HUES48 (cell line): ENCODE measurements at regions not wholly inside any gene's neighbourhood (a gene's known extent, or its start where the extent isn't known, plus 50 kb on each side); places are given as distances from the start of the nearest gene placed in this dataset.
"Not testable (repeated sequence)": the region's sequence is repeated elsewhere in the genome, so short reads cannot be mapped to it uniquely, and the experiment has no call there.

Experiments
- H3K27ac ChIP-seq: one replicate; pipeline ENCODE4 v1.7.0; 2013; ENCODE audit warnings: low read depth, low read length, inconsistent platforms
- H3K27me3 ChIP-seq: 2 replicates; pipeline ENCODE4 v1.6.1; 2013; ENCODE audit warnings: mild to moderate bottlenecking, low read length; ENCODE audit not compliant: control insufficient read depth, insufficient read depth
- H3K36me3 ChIP-seq: 2 replicates; pipeline ENCODE4 v1.6.1; 2013; ENCODE audit warnings: low read length; ENCODE audit not compliant: control insufficient read depth, insufficient read depth
- H3K4me1 ChIP-seq: 2 replicates; pipeline ENCODE4 v1.6.1; 2013; ENCODE audit warnings: mild to moderate bottlenecking, low read length; ENCODE audit not compliant: control insufficient read depth, insufficient read depth
- H3K4me3 ChIP-seq: 2 replicates; pipeline ENCODE4 v1.5.1; 2013; ENCODE audit warnings: mild to moderate bottlenecking, low read depth, low read length
- H3K9ac ChIP-seq: 2 replicates; pipeline ENCODE4 v1.6.1; 2013; ENCODE audit warnings: mild to moderate bottlenecking, low read depth, low read length, moderate library complexity
- H3K9me3 ChIP-seq: 2 replicates; pipeline ENCODE4 v1.6.1; 2013; ENCODE audit warnings: low read length; ENCODE audit not compliant: control insufficient read depth, insufficient read depth

DNA sequence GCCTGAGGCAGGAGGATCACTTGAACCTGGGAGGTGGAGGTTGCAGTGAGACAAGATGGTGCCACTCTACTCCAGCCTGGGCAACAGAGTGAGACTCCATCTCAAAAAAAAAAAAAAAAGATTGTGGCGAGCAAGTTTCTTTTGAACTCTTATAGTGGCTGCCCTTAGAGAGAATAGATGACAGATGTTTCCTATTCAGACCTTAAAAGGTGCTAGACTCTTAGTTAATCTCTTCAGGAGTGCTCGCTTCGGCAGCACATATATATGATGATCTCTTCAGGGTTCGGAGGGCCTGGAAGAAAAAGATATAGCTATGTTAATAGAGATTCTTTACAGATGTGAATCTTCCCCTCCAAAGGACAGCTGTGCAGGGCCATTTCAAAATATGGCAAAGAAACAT lies 73.1 kb upstream of the AMN1 start:
- no peak overlapping the region for H3K9ac ChIP-seq
- no peaks in the 10 kb centered on the region for H3K36me3 ChIP-seq
- H3K4me1 ChIP-seq = peaks cover 8% of the 10 kb centered on the region
- H3K9me3 ChIP-seq = no peaks in the 10 kb centered on the region
- H3K27me3 ChIP-seq = no peaks in the 10 kb centered on the region
- H3K27ac ChIP-seq = no peak overlapping the region
- no peak overlapping the region for H3K4me3 ChIP-seq

DNA sequence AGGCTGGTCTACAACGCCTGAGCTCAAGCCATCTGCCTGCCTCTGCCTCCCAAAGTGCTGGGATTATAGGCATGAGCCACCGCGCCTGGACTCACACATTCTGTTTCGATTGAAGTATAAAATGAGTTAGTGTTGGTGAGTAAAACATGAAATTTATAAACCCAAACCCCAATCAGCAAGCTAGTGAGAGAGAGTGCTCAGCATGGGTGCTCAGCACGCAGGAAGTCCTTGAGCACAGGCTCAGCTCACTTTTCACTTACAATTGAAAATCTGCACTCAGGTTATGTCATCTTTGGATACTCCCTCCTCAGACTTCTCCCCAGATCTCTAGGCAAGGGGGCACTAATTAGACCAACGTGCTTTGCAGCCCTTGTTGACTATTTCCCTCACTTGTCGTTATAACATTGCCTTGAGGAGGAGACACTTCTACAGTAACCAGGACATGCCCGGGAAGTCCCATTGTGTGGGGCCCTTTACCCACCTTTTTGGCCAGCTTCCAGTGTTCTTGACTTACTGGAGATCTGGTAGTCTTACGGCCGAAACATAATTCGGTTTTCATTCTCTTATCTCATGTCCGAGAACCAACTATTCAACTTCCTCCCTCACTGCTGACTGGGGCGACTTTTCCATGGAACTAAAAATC lies 68.5 kb upstream of the AMN1 start:
- H3K9ac ChIP-seq = no peak overlapping the region

DNA sequence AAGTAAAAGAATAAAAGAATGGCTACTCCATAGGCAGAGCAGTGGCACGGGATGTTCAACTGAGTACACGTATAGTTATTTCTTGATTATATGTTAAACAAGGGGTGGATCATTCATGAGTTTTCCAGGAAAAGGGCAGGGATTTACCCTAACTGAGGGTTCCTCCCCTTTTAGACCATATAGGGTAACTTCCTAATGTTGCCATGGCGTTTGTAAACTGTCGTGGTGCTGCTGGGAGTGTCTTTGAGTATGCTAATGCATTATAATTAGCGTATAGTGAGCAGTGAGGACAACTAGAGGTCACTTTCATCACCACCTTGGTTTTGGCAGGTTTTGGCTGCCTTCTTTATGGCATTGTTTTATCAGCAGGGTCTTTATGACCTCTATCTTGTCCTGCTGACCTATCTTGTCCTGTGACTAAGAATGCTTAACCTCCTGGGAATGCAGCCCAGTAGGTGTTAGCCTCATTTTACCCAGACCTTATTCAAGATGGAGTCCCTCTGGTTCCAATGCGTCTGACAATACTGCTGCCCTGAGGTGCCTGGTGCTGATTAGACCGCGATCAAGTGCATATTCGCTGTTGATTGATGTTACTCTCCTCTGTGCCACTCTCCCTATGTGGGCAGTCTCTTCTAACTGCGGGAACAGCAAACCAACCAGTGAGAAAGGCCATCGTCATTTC lies 67.6 kb upstream of the AMN1 start:
- Histone ChIP-seq H3K4me1 (no peaks in the 10 kb centered on the region; the same call in 1 of the 2 replicates), H3K27me3 (no peaks in the 10 kb centered on the region), H3K4me3 (no peak overlapping the region), H3K27ac (no peak overlapping the region), H3K36me3 (no peaks in the 10 kb centered on the region), H3K9me3 (no peaks in the 10 kb centered on the region), H3K9ac (no peak overlapping the region)

More for the DNA sequence above, 68.5 kb upstream of the AMN1 start:
- H3K27ac ChIP-seq = no peak overlapping the region
- H3K9me3 ChIP-seq = no peaks in the 10 kb centered on the region
- H3K27me3 ChIP-seq = no peaks in the 10 kb centered on the region
- H3K36me3 ChIP-seq = no peaks in the 10 kb centered on the region
- H3K4me1 ChIP-seq = no peaks in the 10 kb centered on the region; the same call in 1 of the 2 replicates
- H3K4me3 ChIP-seq = no peak overlapping the region

DNA sequence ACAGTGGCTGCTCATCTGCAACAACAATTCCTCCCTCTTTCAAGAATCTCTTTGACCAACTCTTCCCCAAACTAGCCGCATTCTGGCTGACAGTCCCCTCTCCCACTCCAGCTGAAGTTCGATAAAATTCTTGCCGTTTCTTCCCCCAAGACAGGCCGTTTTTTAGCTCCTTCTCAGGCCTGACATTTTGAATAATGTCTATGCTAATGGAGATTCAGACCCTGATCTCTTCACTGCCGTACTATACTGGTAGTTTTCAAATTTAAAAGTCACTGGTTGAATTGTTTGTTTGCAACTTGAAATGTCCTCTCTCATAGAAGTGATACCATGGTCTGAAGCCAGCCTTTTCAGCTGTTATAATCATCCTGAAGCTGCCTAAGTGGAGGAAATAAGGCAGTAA lies 65.9 kb upstream of the AMN1 start:
- H3K4me1 ChIP-seq = no peaks in the 10 kb centered on the region; the same call in 1 of the 2 replicates
- no peak overlapping the region for H3K9ac ChIP-seq
- H3K27me3 ChIP-seq = no peaks in the 10 kb centered on the region
- H3K4me3 ChIP-seq = no peak overlapping the region
- no peaks in the 10 kb centered on the region for H3K36me3 ChIP-seq
- H3K9me3 ChIP-seq = no peaks in the 10 kb centered on the region
- H3K27ac ChIP-seq = no peak overlapping the region

DNA sequence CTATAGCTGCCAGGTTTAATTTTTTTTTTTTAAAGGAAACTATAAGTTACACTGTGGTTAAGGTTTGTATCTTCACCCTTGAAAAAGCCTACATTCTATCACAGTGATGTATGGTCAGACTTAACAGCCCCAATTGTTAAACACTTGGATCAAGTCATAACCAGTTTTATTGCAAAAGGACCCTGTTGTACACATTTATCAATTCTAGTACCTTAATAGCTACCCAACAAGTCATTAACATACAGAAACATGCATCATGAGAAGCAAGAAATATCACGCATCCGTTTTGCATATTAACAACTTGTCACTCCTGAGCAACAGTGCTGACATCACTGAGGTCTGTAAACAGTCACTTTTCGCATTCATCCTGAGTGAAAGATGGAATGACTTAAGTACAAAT lies 62.4 kb upstream of the AMN1 start:
- not testable (repeated sequence) for H3K9ac ChIP-seq, H3K27ac ChIP-seq, H3K27me3 ChIP-seq, H3K9me3 ChIP-seq, H3K36me3 ChIP-seq, H3K4me3 ChIP-seq, H3K4me1 ChIP-seq

DNA sequence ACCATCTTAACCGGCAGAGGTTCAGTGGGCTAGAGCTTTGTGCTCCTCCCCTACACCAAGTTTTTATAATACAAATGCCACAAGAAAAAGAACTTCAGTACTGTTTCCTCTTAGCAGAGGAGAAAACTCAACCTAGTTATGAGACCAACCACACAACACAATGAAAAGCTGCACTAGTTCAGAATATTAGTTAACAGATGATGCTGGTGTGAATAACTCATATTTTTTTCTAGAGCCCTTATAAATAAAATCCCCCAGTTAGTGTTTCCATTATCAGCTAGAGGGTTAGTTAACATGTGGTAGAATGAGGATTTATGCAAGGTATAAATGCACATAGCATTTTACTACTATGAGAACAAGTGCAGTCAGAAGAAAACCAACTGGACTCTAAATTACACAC lies 61.9 kb upstream of the AMN1 start:
- Histone ChIP-seq H3K36me3 (no peaks in the 10 kb centered on the region), H3K27ac (no peak overlapping the region), H3K4me3 (no peak overlapping the region), H3K9me3 (no peaks in the 10 kb centered on the region), H3K9ac (no peak overlapping the region), H3K4me1 (no peaks in the 10 kb centered on the region), H3K27me3 (no peaks in the 10 kb centered on the region)

DNA sequence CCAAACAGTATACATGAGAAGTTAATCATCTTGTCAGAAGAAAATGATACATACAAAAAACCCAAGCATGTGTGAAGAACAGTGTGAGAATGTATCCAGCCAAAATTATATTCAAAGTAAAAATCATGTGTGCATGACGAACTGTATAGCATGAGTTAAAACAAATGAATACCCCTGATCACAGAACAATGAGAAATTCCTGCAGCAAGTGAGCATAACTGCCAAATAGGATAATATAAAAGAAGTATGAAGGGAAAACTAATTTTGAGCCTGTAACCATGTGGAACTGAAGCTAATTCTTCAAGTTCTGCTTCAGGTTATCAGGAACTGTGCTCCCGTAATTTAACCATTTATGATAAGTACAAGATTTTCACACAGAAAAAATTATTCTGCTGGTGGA lies 56.5 kb upstream of the AMN1 start:
- Histone ChIP-seq H3K9ac (no peak overlapping the region), H3K9me3 (no peaks in the 10 kb centered on the region), H3K4me1 (no peaks in the 10 kb centered on the region), H3K36me3 (no peaks in the 10 kb centered on the region), H3K27me3 (no peaks in the 10 kb centered on the region), H3K4me3 (no peak overlapping the region), H3K27ac (no peak overlapping the region)

DNA sequence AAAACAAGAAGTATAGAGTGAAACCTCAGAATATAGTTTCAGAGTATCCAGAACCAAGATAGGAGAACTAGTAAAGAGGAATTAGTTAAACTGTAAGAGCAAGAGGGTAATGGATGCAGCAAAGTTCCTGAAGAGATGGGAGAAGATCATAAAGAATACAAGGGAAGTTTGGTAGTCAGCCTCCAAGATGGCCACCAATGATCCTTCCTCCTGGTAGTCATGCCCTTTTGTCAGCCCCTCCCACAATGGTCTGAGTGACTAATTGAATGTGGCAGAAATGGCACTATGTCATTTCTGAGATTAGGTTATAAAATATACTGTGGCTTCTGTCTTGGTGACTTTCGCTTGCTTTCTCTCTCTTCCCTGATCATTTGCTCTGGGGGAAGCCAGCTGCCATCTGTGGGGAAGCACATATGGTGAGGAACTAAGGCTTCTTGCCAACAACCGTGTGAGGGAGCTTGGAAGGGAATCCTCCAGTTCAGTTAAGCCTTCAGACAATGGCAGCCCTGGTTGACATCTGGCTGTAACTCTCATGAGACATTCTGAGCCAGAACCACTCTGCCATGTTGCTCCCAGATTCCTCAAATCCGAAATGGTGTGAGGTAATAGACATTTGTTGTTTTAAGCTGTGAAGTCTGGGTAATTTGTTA lies 55.3 kb upstream of the AMN1 start:
- Histone ChIP-seq H3K36me3 (no peaks in the 10 kb centered on the region), H3K4me1 (no peaks in the 10 kb centered on the region), H3K27me3 (no peaks in the 10 kb centered on the region), H3K9ac (no peak overlapping the region), H3K27ac (no peak overlapping the region), H3K9me3 (no peaks in the 10 kb centered on the region), H3K4me3 (no peak overlapping the region)

DNA sequence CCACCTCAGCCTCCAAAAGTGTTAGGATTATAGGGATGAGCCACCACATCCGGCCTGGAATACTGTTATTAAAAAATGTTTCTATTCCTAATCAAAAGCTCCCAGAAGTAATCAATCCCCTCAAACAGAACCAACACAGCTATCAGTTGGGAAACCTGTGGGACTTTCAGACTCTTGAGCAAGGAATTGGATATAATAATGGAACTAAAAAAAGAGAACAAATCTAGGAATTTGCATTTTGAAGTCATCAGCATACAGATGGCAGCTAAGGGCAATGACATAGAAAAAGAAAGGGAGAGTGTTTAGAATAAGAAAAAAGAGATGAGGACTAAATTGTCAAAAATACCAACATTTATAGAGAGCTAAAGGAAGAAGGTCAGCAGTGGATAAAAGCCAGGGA lies 54.7 kb upstream of the AMN1 start:
- no peaks in the 10 kb centered on the region for H3K36me3 ChIP-seq
- H3K9ac ChIP-seq = no peak overlapping the region
- no peaks in the 10 kb centered on the region for H3K4me1 ChIP-seq
- H3K4me3 ChIP-seq = no peak overlapping the region
- H3K27me3 ChIP-seq = no peaks in the 10 kb centered on the region
- H3K27ac ChIP-seq = no peak overlapping the region
- no peaks in the 10 kb centered on the region for H3K9me3 ChIP-seq

DNA sequence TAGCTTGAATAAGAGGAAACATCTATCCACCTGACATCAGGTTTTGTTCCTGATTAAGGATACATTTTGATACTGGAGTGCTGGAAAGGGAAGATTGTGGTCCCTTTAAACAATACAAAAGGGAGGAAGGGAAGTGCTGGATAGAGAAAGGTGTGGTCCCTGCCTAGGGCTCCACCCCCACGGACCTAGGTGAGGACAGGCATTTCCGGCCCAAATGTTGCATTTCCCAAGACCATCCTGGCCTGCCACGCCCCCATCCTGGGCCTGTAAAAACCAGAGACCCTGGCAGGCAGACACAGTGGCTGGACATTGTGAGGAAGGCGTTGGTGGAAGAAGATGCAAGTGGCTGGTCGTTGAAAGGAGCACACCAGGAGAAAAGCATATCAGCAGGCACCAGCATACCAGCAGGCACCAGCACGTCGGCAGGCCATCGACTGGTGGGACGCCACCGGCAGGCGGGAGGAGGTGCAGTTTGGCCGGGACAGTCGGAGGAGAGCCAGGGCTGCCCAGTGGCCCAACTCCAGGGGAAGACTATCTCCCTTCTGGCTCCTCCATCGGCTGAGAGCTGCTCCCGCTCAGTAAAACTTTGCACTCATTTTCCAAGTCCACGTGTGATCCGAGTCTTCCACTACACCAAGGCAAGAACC lies 53.2 kb upstream of the AMN1 start:
- Histone ChIP-seq H3K27ac (no peak overlapping the region), H3K9ac (no peak overlapping the region), H3K27me3 (no peaks in the 10 kb centered on the region), H3K36me3 (no peaks in the 10 kb centered on the region), H3K4me3 (no peak overlapping the region), H3K9me3 (no peaks in the 10 kb centered on the region), H3K4me1 (no peaks in the 10 kb centered on the region)

DNA sequence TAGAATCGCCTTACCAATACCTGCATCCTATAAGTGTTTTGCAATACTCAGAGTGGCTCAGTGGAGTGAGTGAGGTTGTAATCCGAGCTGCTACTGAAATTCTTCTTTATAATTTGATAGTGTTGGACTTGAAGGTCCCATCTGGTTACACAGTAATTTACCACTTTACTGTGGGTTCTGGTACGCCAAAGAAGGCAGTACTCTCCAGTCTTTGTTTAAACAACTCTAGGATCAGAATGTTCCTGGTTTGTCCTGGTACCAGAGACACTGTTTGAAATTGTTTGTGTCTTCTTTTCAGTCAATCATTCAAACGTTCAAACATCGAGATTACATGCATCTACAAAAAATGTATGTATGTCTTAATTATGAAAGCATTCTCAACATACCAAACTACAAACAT lies 51.3 kb upstream of the AMN1 start:
- Histone ChIP-seq H3K27ac (no peak overlapping the region), H3K4me1 (no peaks in the 10 kb centered on the region), H3K9ac (no peak overlapping the region), H3K36me3 (no peaks in the 10 kb centered on the region), H3K4me3 (no peak overlapping the region), H3K9me3 (no peaks in the 10 kb centered on the region), H3K27me3 (no peaks in the 10 kb centered on the region)
